ENCODE measurements at regions not wholly inside any gene's neighbourhood (a gene's known extent, or its start where the extent isn't known, plus 50 kb on each side); places are given as distances from the start of the nearest gene placed in this dataset.
"Not testable (repeated sequence)": the region's sequence is repeated elsewhere in the genome, so short reads cannot be mapped to it uniquely, and the experiment has no call there.

GRCh38 chr21:9046870-9047269 lies 1474.5 kb upstream of the TPTE start:
- ATAC-seq, DNase-seq: not testable (repeated sequence)

GRCh38 chr21:9067515-9067914 lies 1453.9 kb upstream of the TPTE start:
- not testable (repeated sequence) for DNase-seq, ATAC-seq

GRCh38 chr21:9068622-9069021 lies 1452.8 kb upstream of the TPTE start:
- DNase-seq, ATAC-seq: not testable (repeated sequence)

- not testable (repeated sequence) for ATAC-seq, DNase-seq
These were observed 1450.7 kb upstream of the TPTE start for GRCh38 chr21:9070703-9071102.

- DNase-seq, ATAC-seq: not testable (repeated sequence)
These were observed 1448.4 kb upstream of the TPTE start for GRCh38 chr21:9073010-9073409.

- ATAC-seq, DNase-seq: not testable (repeated sequence)
These were observed 1446.6 kb upstream of the TPTE start for GRCh38 chr21:9074772-9075171.

GRCh38 chr21:9083091-9083826 lies 1438.1 kb upstream of the TPTE start:
- not testable (repeated sequence) for ATAC-seq, DNase-seq

GRCh38 chr21:9086299-9086698 lies 1435.1 kb upstream of the TPTE start:
- DNase-seq, ATAC-seq: not testable (repeated sequence)

- ATAC-seq, result not testable (repeated sequence)
These were observed 1433.6 kb upstream of the TPTE start for GRCh38 chr21:9087816-9088215.

GRCh38 chr21:9129741-9130140 lies 1391.6 kb upstream of the TPTE start:
- not testable (repeated sequence) for ATAC-seq, DNase-seq

More at GRCh38 chr21:9087816-9088215, 1433.6 kb upstream of the TPTE start:
- not testable (repeated sequence) for DNase-seq

- not testable (repeated sequence) for DNase-seq
These were observed 1390.6 kb upstream of the TPTE start for GRCh38 chr21:9130817-9131216.

More at GRCh38 chr21:9130817-9131216, 1390.6 kb upstream of the TPTE start:
- not testable (repeated sequence) for ATAC-seq

Measured in stimulated activated naive CD8-positive, alpha-beta T cell treated with anti-CD3 and anti-CD28 coated beads, Interleukin-15, Interleukin-2, amounts not matched to agents 100 U/mL and 50 U/mL, for 24 hours (primary cell).